SK-N-SH treated with all-trans-retinoic acid at 6 μM for 48 hours (cell line): ENCODE measurements at regions not wholly inside any gene's neighbourhood (a gene's known extent, or its start where the extent isn't known, plus 50 kb on each side); places are given as distances from the start of the nearest gene placed in this dataset.

ENCODE experiments used
- ATAC-seq: fragments of 200-7000 bp; cut with Tn5 transposase; 3 replicates; pipeline ENCODE4 v1.9.1; 2020; ENCODE audit warnings: mild to moderate bottlenecking, moderate library complexity
- ARNTL ChIP-seq: fragments of 450-650 bp; formaldehyde crosslinking; IDR thresholded peaks from 2 replicates; pipeline ENCODE4 v1.5.0; 2020; ENCODE audit warnings: low read depth, mild to moderate bottlenecking, moderate library complexity, borderline replicate concordance
- BACH2 ChIP-seq: fragments of 250-450 bp; sonication (Bioruptor Pico); IDR thresholded peaks from 2 replicates; pipeline ENCODE4 v1.9.0; 2021; ENCODE audit warnings: mild to moderate bottlenecking, borderline replicate concordance
- CREB5 ChIP-seq: fragments of 250-450 bp; sonication (Bioruptor Pico); IDR thresholded peaks from 2 replicates; pipeline ENCODE4 v1.5.1; 2020; ENCODE audit warnings: low read depth, mild to moderate bottlenecking, moderate library complexity
- CSDC2 ChIP-seq: fragments of 250-450 bp; sonication (Bioruptor Pico); IDR thresholded peaks from 2 replicates; pipeline ENCODE4 v1.5.0; 2020; ENCODE audit warnings: mild to moderate bottlenecking, moderate library complexity
- CSRNP3 ChIP-seq: fragments of 250-450 bp; sonication (Bioruptor Pico); IDR thresholded peaks from 2 replicates; pipeline ENCODE4 v1.5.1; 2021; ENCODE audit warnings: mild to moderate bottlenecking, moderate library complexity
- ESRRG ChIP-seq: fragments of 250-450 bp; sonication (Bioruptor Pico); IDR thresholded peaks from 2 replicates; pipeline ENCODE4 v1.6.1; 2021; ENCODE audit warnings: mild to moderate bottlenecking
- GLIS3 ChIP-seq: fragments of 250-450 bp; sonication (Bioruptor Pico); IDR thresholded peaks from 2 replicates; pipeline ENCODE4 v1.5.0; 2020; ENCODE audit warnings: mild to moderate bottlenecking, moderate library complexity
- ISL1 ChIP-seq: fragments of 250-450 bp; sonication (Bioruptor Pico); IDR thresholded peaks from 2 replicates; pipeline ENCODE4 v2.1.2; 2022; ENCODE audit warnings: mild to moderate bottlenecking, moderate library complexity
- OSR1 ChIP-seq: fragments of 250-450 bp; sonication (Bioruptor Pico); IDR thresholded peaks from 2 replicates; pipeline ENCODE4 v1.8.0; 2022; ENCODE audit warnings: moderate library complexity, mild to moderate bottlenecking, inconsistent platforms
- POU6F1 ChIP-seq: fragments of 250-450 bp; sonication (Bioruptor Pico); IDR thresholded peaks from 2 replicates; pipeline ENCODE4 v1.8.0; 2021; ENCODE audit warnings: low read depth, mild to moderate bottlenecking, moderate library complexity, borderline replicate concordance
- PPARA ChIP-seq: fragments of 250-450 bp; sonication (Bioruptor Pico); IDR thresholded peaks from 2 replicates; pipeline ENCODE4 v1.5.0; 2020; ENCODE audit warnings: mild to moderate bottlenecking, borderline replicate concordance
- RARB ChIP-seq: fragments of 250-450 bp; sonication (Bioruptor Pico); IDR thresholded peaks from 2 replicates; pipeline ENCODE4 v1.8.0; 2021; ENCODE audit warnings: mild to moderate bottlenecking, moderate library complexity
- SNAI2 ChIP-seq: fragments of 250-450 bp; sonication (Bioruptor Pico); IDR thresholded peaks from 2 replicates; pipeline ENCODE4 v1.5.0; 2020; ENCODE audit warnings: mild to moderate bottlenecking, moderate library complexity
- TCF4 ChIP-seq: fragments of 250-450 bp; sonication (Bioruptor Pico); IDR thresholded peaks from 2 replicates; pipeline ENCODE4 v1.8.0; 2021; ENCODE audit warnings: mild to moderate bottlenecking, moderate library complexity, borderline replicate concordance
- TOX ChIP-seq: fragments of 250-450 bp; sonication (Bioruptor Pico); IDR thresholded peaks from 2 replicates; pipeline ENCODE4 v1.8.0; 2021; ENCODE audit warnings: mild to moderate bottlenecking, moderate library complexity, borderline replicate concordance
- ZC3H10 ChIP-seq: fragments of 250-450 bp; sonication (Bioruptor Pico); IDR thresholded peaks from 2 replicates; pipeline ENCODE4 v1.5.1; 2021; ENCODE audit warnings: mild to moderate bottlenecking, moderate library complexity
- ZFP3 ChIP-seq: fragments of 250-450 bp; sonication (Bioruptor Pico); IDR thresholded peaks from 2 replicates; pipeline ENCODE4 v1.5.0; 2020; ENCODE audit warnings: mild to moderate bottlenecking, moderate library complexity
- ZFP30 ChIP-seq: fragments of 450-650 bp; formaldehyde crosslinking; IDR thresholded peaks from 2 replicates; pipeline ENCODE4 v1.5.0; 2022; ENCODE audit warnings: mild to moderate bottlenecking, moderate library complexity
- ZNF70 ChIP-seq: fragments of 450-650 bp; formaldehyde crosslinking; IDR thresholded peaks from 2 replicates; pipeline ENCODE4 v1.5.0; 2020; ENCODE audit warnings: mild to moderate bottlenecking, moderate library complexity
- ZNF8 ChIP-seq: fragments of 450-650 bp; formaldehyde crosslinking; IDR thresholded peaks from 2 replicates; pipeline ENCODE4 v1.5.0; 2020; ENCODE audit warnings: mild to moderate bottlenecking, moderate library complexity
- TF ChIP-seq, protein P1 (sequence below): fragments of 250-450 bp; sonication (Bioruptor Pico); IDR thresholded peaks from 2 replicates; pipeline ENCODE4 v1.8.0; 2020; ENCODE audit warnings: mild to moderate bottlenecking, moderate library complexity, borderline replicate concordance
- TF ChIP-seq, protein P2 (sequence below): fragments of 250-450 bp; sonication (Bioruptor Pico); IDR thresholded peaks from 2 replicates; pipeline ENCODE4 v1.5.0; 2020; ENCODE audit warnings: mild to moderate bottlenecking, moderate library complexity

- TF ChIP-seq ISL1 (CRISPR knock-in tag) (peak; percentile 25; the same call in 1 of the 2 replicates), SNAI2 (CRISPR knock-in tag) (no peak), RARB (CRISPR knock-in tag) (no peak)
- ATAC-seq: peak; percentile 92
These were observed 136.1 kb upstream of the MID1 start for GRCh38 chrX:10756441-10756840.

DNA sequence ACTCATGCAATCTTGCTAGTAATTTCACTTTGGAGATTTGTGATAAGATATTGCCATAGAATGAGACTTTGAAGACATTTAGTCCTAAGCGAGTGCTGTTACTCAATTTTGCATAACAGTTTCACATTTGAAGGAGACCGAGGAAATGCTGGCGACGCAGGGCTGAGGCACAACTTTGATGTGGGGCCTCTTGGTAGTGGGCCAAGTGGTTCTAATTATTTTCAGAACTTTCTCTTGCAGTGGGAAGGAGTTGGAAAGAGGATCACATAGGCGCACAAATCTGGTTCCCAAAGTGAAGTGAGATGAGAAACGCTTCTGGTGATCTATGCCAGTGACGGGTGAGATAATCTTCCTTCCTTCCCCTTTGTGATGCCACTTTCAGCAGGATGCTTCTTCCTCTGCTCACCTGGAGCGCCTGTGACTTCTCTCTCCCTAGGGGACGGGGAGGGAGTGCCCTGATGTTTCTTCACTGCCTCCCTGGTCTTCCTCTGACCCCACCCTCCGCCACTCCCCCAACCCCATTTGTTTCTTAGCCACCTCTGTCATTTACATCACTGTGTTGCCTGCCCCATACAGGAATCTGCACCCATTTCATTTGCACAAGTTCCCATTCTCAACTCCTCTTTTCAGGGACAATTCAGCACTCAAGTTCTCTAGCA lies 138.9 kb upstream of the MID1 start:
- TF ChIP-seq OSR1 (no peak), ARNTL (no peak), GLIS3 (no peak), CSDC2 (CRISPR knock-in tag) (no peak), ISL1 (CRISPR knock-in tag) (no peak), POU6F1 (CRISPR knock-in tag) (no peak), ZFP3 (no peak), ZNF70 (CRISPR knock-in tag) (no peak), PPARA (CRISPR knock-in tag) (no peak), ESRRG (CRISPR knock-in tag) (no peak), ZNF8 (CRISPR knock-in tag) (no peak), TOX (no peak), ZC3H10 (CRISPR knock-in tag) (no peak), CSRNP3 (CRISPR knock-in tag) (no peak), TCF4 (CRISPR knock-in tag) (no peak), RARB (CRISPR knock-in tag) (no peak), BACH2 (no peak)
- TF ChIP-seq, protein P1, sequence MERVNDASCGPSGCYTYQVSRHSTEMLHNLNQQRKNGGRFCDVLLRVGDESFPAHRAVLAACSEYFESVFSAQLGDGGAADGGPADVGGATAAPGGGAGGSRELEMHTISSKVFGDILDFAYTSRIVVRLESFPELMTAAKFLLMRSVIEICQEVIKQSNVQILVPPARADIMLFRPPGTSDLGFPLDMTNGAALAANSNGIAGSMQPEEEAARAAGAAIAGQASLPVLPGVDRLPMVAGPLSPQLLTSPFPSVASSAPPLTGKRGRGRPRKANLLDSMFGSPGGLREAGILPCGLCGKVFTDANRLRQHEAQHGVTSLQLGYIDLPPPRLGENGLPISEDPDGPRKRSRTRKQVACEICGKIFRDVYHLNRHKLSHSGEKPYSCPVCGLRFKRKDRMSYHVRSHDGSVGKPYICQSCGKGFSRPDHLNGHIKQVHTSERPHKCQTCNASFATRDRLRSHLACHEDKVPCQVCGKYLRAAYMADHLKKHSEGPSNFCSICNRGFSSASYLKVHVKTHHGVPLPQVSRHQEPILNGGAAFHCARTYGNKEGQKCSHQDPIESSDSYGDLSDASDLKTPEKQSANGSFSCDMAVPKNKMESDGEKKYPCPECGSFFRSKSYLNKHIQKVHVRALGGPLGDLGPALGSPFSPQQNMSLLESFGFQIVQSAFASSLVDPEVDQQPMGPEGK (CRISPR knock-in tag): no peak
- ATAC-seq: no peak

DNA sequence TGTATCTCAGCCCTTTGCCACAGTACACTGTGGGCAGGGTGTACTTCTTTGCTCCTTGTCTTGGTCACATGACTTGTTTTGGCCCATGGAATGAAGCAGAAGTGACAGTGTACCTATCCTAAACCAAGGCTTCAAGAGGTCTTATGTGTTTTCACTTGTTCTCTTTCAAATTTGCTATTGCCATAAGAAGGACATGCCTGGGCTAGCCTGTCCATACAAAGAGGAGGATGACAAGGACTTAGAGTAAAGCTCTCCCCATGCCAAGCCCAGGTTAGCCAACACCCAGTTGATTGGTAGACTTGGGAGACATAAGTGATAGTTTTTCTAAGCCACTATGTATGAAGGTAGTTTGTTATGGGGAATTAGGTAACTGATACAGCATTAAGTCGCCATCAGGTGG lies 141.1 kb upstream of the MID1 start:
- no peak for ATAC-seq
- TF ChIP-seq, protein P2, sequence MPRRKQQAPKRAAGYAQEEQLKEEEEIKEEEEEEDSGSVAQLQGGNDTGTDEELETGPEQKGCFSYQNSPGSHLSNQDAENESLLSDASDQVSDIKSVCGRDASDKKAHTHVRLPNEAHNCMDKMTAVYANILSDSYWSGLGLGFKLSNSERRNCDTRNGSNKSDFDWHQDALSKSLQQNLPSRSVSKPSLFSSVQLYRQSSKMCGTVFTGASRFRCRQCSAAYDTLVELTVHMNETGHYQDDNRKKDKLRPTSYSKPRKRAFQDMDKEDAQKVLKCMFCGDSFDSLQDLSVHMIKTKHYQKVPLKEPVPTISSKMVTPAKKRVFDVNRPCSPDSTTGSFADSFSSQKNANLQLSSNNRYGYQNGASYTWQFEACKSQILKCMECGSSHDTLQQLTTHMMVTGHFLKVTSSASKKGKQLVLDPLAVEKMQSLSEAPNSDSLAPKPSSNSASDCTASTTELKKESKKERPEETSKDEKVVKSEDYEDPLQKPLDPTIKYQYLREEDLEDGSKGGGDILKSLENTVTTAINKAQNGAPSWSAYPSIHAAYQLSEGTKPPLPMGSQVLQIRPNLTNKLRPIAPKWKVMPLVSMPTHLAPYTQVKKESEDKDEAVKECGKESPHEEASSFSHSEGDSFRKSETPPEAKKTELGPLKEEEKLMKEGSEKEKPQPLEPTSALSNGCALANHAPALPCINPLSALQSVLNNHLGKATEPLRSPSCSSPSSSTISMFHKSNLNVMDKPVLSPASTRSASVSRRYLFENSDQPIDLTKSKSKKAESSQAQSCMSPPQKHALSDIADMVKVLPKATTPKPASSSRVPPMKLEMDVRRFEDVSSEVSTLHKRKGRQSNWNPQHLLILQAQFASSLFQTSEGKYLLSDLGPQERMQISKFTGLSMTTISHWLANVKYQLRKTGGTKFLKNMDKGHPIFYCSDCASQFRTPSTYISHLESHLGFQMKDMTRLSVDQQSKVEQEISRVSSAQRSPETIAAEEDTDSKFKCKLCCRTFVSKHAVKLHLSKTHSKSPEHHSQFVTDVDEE (CRISPR knock-in tag): no peak
- no peak for TF ChIP-seq ZFP3
- no peak for TF ChIP-seq ZC3H10 (CRISPR knock-in tag)
- TF ChIP-seq PPARA (CRISPR knock-in tag): no peak
- TF ChIP-seq CREB5 (CRISPR knock-in tag): no peak
- no peak for TF ChIP-seq TOX
- no peak for TF ChIP-seq CSDC2 (CRISPR knock-in tag)
- TF ChIP-seq ZFP30 (CRISPR knock-in tag): no peak
